HTR-8/SVneo (cell line): ENCODE measurements at regions not wholly inside any gene's neighbourhood (a gene's known extent, or its start where the extent isn't known, plus 50 kb on each side); places are given as distances from the start of the nearest gene placed in this dataset.
A peak's percentile ranks its signal among the peaks of the same experiment; 100 is the strongest.
"Not testable (repeated sequence)": the region's sequence is repeated elsewhere in the genome, so short reads cannot be mapped to it uniquely, and the experiment has no call there.

Experiments
- DNase-seq: peaks from one replicate; pipeline ENCODE4 v3.0.0; 2011; ENCODE audit warnings: low spot score, mixed read lengths; ENCODE audit not compliant: insufficient read length
- FAIRE-seq: peaks from 2 replicates; lab custom pipeline; 2011; peaks lifted over from hg19 to GRCh38; lab: Jason Lieb, UNC

GRCh38 chr12:131298526-131299369 is 345.0 kb downstream of the ADGRD1 start:
- DNase-seq, FAIRE-seq: not testable (repeated sequence)

- not testable (repeated sequence) for DNase-seq
- peak; percentile 38 for FAIRE-seq
Observed at GRCh38 chr12:131299370-131299701, 345.6 kb downstream of the ADGRD1 start.

GRCh38 chr12:131303576-131303975 is 349.9 kb downstream of the ADGRD1 start:
- FAIRE-seq = peak; percentile 99
- DNase-seq = not testable (repeated sequence)

GRCh38 chr12:131304642-131305041 is 350.9 kb downstream of the ADGRD1 start:
- not testable (repeated sequence) for DNase-seq, FAIRE-seq

- FAIRE-seq (no peak), DNase-seq (no peak)
Observed at GRCh38 chr12:131309700-131310099, 356.0 kb downstream of the ADGRD1 start.

GRCh38 chr12:131310227-131310969 is 356.7 kb downstream of the ADGRD1 start:
- DNase-seq, FAIRE-seq: not testable (repeated sequence)

- FAIRE-seq, DNase-seq: not testable (repeated sequence)
Observed at GRCh38 chr12:131311279-131311722, 357.6 kb downstream of the ADGRD1 start.

GRCh38 chr12:131311764-131312163 is 358.1 kb downstream of the ADGRD1 start:
- DNase-seq (no peak), FAIRE-seq (no peak)

GRCh38 chr12:131312382-131312781 is 358.7 kb downstream of the ADGRD1 start:
- not testable (repeated sequence) for DNase-seq

GRCh38 chr12:131312793-131313545 is 359.3 kb downstream of the ADGRD1 start:
- FAIRE-seq (no peak), DNase-seq (no peak)

More at GRCh38 chr12:131312382-131312781, 358.7 kb downstream of the ADGRD1 start:
- not testable (repeated sequence) for FAIRE-seq

GRCh38 chr12:131313635-131314034 is 359.9 kb downstream of the ADGRD1 start:
- FAIRE-seq = no peak
- no peak for DNase-seq

GRCh38 chr12:131314524-131315090 is 360.9 kb downstream of the ADGRD1 start:
- no peak for FAIRE-seq
- no peak for DNase-seq

- DNase-seq (no peak), FAIRE-seq (no peak)
Observed at GRCh38 chr12:131315601-131316000, 361.9 kb downstream of the ADGRD1 start.

- DNase-seq = no peak
- no peak for FAIRE-seq
Observed at GRCh38 chr12:131316388-131316787, 362.7 kb downstream of the ADGRD1 start.

GRCh38 chr12:131318045-131318685 is 364.5 kb downstream of the ADGRD1 start:
- DNase-seq = no peak
- FAIRE-seq = no peak

GRCh38 chr12:131321988-131322387 is 368.3 kb downstream of the ADGRD1 start:
- FAIRE-seq (no peak), DNase-seq (no peak)

GRCh38 chr12:131322460-131322859 is 368.8 kb downstream of the ADGRD1 start:
- DNase-seq, FAIRE-seq: not testable (repeated sequence)

GRCh38 chr12:131323879-131324278 is 370.2 kb downstream of the ADGRD1 start:
- no peak for FAIRE-seq
- DNase-seq = no peak
